OCI-LY1 (cell line): ENCODE measurements at regions not wholly inside any gene's neighbourhood (a gene's known extent, or its start where the extent isn't known, plus 50 kb on each side); places are given as distances from the start of the nearest gene placed in this dataset.

Experiments
- H2AFZ ChIP-seq: fragments of 200-600 bp; sonication (generic), shearing (Covaris generic); 2 replicates; pipeline ENCODE4 v1.6.0; 2014; ENCODE audit warnings: antibody characterized with exemption, mild to moderate bottlenecking, low read length
- H3F3A ChIP-seq: fragments of 200-600 bp; sonication (generic), shearing (Covaris generic); 2 replicates; pipeline ENCODE4 v1.6.0; 2014; ENCODE audit warnings: mild to moderate bottlenecking, antibody characterized with exemption, low read length, moderate library complexity; ENCODE audit not compliant: insufficient read depth
- H3K27ac ChIP-seq: fragments of 200-600 bp; sonication (generic); 2 replicates; pipeline ENCODE4 v1.5.1; 2014; ENCODE audit warnings: low read length, mixed run types, mild to moderate bottlenecking, low read depth; ENCODE audit not compliant: poor library complexity, severe bottlenecking
- H3K27me3 ChIP-seq: fragments of 200-600 bp; sonication (generic); 2 replicates; pipeline ENCODE4 v1.6.0; 2014; ENCODE audit warnings: antibody characterized with exemption, mild to moderate bottlenecking, low read length, moderate library complexity; ENCODE audit not compliant: insufficient read depth
- H3K36me3 ChIP-seq: fragments of 200-600 bp; sonication (generic); 2 replicates; pipeline ENCODE4 v1.6.1; 2014; ENCODE audit warnings: mild to moderate bottlenecking, antibody characterized with exemption, low read length, moderate library complexity, mixed read lengths; ENCODE audit not compliant: insufficient read depth
- H3K4me1 ChIP-seq: fragments of 200-600 bp; sonication (generic); 2 replicates; pipeline ENCODE4 v1.5.1; 2014; ENCODE audit warnings: mild to moderate bottlenecking, low read length, moderate library complexity; ENCODE audit not compliant: insufficient read depth, severe bottlenecking
- H3K4me2 ChIP-seq: fragments of 200-600 bp; sonication (generic), shearing (Covaris generic); 2 replicates; pipeline ENCODE4 v1.6.1; 2014; ENCODE audit warnings: low read length
- H3K4me3 ChIP-seq: fragments of 200-600 bp; sonication (generic); 2 replicates; pipeline ENCODE4 v1.5.1; 2014; ENCODE audit warnings: low read length, low read depth, mild to moderate bottlenecking, mixed read lengths; ENCODE audit not compliant: poor library complexity, severe bottlenecking
- H3K79me2 ChIP-seq: fragments of 200-600 bp; shearing (Covaris generic); 2 replicates; pipeline ENCODE4 v1.6.1; 2016; ENCODE audit warnings: mixed run types, low read length, mixed read lengths; ENCODE audit not compliant: insufficient read depth
- H3K9ac ChIP-seq: fragments of 200-600 bp; sonication (generic), shearing (Covaris generic); 2 replicates; pipeline ENCODE4 v1.6.1; 2014; ENCODE audit warnings: mild to moderate bottlenecking, low read length, mixed read lengths
- H3K9me2 ChIP-seq: fragments of 200-600 bp; sonication (generic), shearing (Covaris generic); 2 replicates; pipeline ENCODE4 v1.6.1; 2014; ENCODE audit warnings: low read depth, mild to moderate bottlenecking, low read length, mixed read lengths
- H3K9me3 ChIP-seq: fragments of 200-600 bp; shearing (Covaris generic); 2 replicates; pipeline ENCODE4 v1.6.1; 2014; ENCODE audit warnings: low read length, mixed read lengths
- H4K20me1 ChIP-seq: fragments of 200-600 bp; sonication (generic), shearing (Covaris generic); 2 replicates; pipeline ENCODE4 v1.6.0; 2016; ENCODE audit warnings: mild to moderate bottlenecking, low read length; ENCODE audit not compliant: insufficient read depth
- EZH2 ChIP-seq: fragments of 200-600 bp; sonication (generic), shearing (Covaris generic); IDR thresholded peaks from 2 replicates; pipeline ENCODE4 v1.8.0; 2017; ENCODE audit warnings: borderline replicate concordance, mixed run types, mild to moderate bottlenecking, antibody characterized with exemption, low read length, moderate library complexity, mixed read lengths
- TF ChIP-seq, protein P1 (sequence below): fragments of 200-600 bp; sonication (generic), shearing (Covaris generic); IDR thresholded peaks from 2 replicates; pipeline ENCODE4 v1.5.1; 2017; ENCODE audit warnings: mild to moderate bottlenecking, antibody characterized with exemption, low read length, moderate library complexity, mixed read lengths

DNA sequence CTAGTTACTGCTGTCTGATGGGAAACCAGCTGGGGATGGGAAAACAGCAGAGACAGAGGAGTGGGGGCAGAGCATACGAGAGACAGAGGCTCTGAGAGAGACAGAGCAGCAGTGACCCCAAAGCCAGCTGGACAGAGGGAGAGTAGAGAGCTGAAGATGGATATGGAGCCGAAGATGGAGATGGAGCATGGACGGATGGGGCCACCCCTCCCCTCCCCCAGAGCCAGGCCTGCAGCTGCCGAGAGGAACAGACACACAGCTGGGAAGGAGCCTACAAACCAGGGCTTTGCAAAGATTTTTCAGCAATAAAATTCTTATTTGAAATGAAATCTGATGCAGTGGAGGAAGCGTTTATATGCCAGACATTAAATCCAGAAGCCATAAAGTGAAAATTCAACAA is 167.6 kb upstream of the LINGO1 start:
- H3K9me3 ChIP-seq = no peaks in the 10 kb centered on the region

DNA sequence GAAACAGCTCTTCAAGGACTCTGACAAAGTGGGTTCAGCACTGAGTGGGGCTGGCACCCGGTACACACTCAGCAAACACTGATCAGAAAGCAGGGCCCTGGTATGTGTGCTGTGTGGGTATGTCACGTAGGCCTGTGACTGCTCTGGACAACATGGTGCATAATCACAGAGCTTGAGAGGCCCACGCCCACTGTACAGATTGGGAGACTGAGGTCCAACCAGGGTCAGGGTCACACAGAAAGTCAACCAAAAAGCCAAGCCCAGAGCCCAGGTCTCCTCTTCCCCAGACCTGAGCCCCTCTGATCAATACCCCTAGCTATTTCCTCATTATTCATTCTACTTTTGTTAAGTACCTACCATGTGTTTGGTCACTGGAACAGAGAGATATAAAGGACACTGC is 166.1 kb upstream of the LINGO1 start:
- Histone ChIP-seq H3K9ac (no peak overlapping the region), H3F3A (no peaks in the 10 kb centered on the region), H3K4me1 (peaks cover 10% of the 10 kb centered on the region), H4K20me1 (no peaks in the 10 kb centered on the region), H3K4me3 (no peak overlapping the region), H3K27me3 (peaks cover 3% of the 10 kb centered on the region; the same call in 1 of the 2 replicates), H3K4me2 (no peak overlapping the region), H3K27ac (no peak overlapping the region), H3K79me2 (no peaks in the 10 kb centered on the region), H2AFZ (no peak overlapping the region), H3K36me3 (no peaks in the 10 kb centered on the region), H3K9me3 (no peaks in the 10 kb centered on the region), H3K9me2 (no peaks in the 10 kb centered on the region)
- TF ChIP-seq EZH2 = no peak
- TF ChIP-seq, protein P1, sequence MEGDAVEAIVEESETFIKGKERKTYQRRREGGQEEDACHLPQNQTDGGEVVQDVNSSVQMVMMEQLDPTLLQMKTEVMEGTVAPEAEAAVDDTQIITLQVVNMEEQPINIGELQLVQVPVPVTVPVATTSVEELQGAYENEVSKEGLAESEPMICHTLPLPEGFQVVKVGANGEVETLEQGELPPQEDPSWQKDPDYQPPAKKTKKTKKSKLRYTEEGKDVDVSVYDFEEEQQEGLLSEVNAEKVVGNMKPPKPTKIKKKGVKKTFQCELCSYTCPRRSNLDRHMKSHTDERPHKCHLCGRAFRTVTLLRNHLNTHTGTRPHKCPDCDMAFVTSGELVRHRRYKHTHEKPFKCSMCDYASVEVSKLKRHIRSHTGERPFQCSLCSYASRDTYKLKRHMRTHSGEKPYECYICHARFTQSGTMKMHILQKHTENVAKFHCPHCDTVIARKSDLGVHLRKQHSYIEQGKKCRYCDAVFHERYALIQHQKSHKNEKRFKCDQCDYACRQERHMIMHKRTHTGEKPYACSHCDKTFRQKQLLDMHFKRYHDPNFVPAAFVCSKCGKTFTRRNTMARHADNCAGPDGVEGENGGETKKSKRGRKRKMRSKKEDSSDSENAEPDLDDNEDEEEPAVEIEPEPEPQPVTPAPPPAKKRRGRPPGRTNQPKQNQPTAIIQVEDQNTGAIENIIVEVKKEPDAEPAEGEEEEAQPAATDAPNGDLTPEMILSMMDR = no peak

More for the DNA sequence above, 167.6 kb upstream of the LINGO1 start:
- Histone ChIP-seq H3K36me3 (no peaks in the 10 kb centered on the region), H3K9me2 (no peaks in the 10 kb centered on the region), H3F3A (no peaks in the 10 kb centered on the region), H3K4me3 (no peak overlapping the region), H3K4me1 (peaks cover 10% of the 10 kb centered on the region), H3K27ac (no peak overlapping the region), H3K9ac (no peak overlapping the region), H4K20me1 (no peaks in the 10 kb centered on the region), H3K27me3 (peaks cover 3% of the 10 kb centered on the region; the same call in 1 of the 2 replicates), H2AFZ (no peak overlapping the region), H3K79me2 (no peaks in the 10 kb centered on the region), H3K4me2 (no peak overlapping the region)
- no peak for TF ChIP-seq EZH2
- TF ChIP-seq, protein P1 = no peak

DNA sequence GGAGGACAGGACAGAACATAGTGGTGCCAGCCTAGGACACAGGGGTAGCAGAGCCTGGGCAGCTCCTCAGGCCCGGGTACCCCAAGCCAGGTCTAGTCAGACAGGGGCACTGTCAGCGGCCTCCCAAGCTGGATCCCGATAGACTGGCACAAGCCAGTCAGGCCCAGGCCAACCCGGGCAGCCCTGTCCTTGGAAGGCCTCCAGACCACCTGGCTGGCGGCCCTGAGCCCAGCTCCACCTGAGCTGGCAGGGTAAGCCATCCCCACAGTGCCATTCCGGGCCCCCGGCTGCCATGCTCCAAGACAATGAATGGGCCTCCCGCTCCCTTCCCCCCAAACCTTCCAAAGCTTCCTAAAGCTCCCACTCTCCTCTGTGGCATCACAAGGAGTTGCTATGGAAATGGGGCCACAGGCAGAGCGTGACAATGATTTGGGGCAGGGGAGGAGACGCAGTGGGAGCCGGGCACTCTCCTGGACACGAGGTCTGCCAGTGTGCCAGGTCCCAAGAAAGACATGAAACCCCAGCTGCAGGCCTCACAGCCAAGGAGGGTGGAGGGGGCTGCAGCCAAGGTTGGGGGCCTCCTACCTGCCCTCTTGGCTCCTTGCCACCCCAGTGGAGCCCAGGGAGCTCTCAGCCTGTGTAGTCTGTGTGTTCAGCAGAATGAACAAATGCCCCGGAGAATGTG is 165.6 kb upstream of the LINGO1 start:
- no peaks in the 10 kb centered on the region for H3K9me3 ChIP-seq
- H3K79me2 ChIP-seq = no peaks in the 10 kb centered on the region
- H3K27me3 ChIP-seq = peaks cover 3% of the 10 kb centered on the region; the same call in 1 of the 2 replicates
- H3K36me3 ChIP-seq = no peaks in the 10 kb centered on the region
- no peak overlapping the region for H3K4me2 ChIP-seq
- TF ChIP-seq EZH2 = no peak
- TF ChIP-seq, protein P1 = no peak
- H3K4me3 ChIP-seq = no peak overlapping the region
- peaks cover 10% of the 10 kb centered on the region for H3K4me1 ChIP-seq
- no peaks in the 10 kb centered on the region for H4K20me1 ChIP-seq
- H2AFZ ChIP-seq = no peak overlapping the region
- no peaks in the 10 kb centered on the region for H3F3A ChIP-seq
- no peak overlapping the region for H3K27ac ChIP-seq
- H3K9ac ChIP-seq = no peak overlapping the region
- no peaks in the 10 kb centered on the region for H3K9me2 ChIP-seq
